ENCODE measurements at regions not wholly inside any gene's neighbourhood (a gene's known extent, or its start where the extent isn't known, plus 50 kb on each side); places are given as distances from the start of the nearest gene placed in this dataset.
"Not testable (repeated sequence)": the region's sequence is repeated elsewhere in the genome, so short reads cannot be mapped to it uniquely, and the experiment has no call there.

DNA sequence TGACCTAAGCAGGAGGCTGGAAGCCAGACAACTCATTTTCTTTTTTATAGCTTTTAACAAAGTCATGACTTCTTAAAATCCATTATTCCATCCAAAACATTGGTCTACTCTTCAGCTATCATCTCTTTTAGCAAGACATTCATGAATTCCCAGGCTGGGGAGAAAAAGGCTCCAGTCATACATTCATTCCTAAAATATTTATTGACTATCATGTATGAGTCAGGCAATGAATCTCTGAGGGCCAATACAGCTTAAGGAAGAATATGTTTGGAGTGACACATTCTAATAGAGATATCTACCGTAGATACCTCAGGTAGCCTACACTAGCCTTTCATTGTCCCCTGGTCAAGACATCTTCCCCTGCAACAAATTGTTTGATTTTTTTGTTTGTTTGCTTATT, 196.4 kb upstream of the NANOGP8 start:
- DNase-seq, result no peak

- no peak for DNase-seq
Observed at GRCh38 chr15:35279811-35280210, 194.7 kb upstream of the NANOGP8 start.

- no peak for DNase-seq
Observed at GRCh38 chr15:35271371-35272043, 186.4 kb upstream of the NANOGP8 start.

DNA sequence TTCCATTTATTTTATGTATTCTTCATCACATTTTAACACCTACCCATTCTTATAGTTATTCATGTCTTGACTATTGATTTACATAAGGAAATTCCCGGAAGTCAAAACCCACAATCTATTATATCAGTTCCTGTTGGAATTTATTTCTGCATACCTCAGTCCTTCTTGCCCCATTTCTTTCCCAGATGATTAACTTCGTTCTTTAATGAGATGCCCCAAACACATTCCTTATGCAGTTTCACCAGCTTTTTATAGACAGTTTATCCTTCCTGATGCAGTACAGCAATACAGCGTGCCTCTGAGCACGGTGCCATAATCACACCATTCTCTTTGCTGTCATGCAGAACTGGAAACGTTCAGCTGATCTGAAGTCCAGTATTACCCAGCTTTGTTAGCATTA, 175.8 kb upstream of the NANOGP8 start:
- DNase-seq, result no peak

DNA sequence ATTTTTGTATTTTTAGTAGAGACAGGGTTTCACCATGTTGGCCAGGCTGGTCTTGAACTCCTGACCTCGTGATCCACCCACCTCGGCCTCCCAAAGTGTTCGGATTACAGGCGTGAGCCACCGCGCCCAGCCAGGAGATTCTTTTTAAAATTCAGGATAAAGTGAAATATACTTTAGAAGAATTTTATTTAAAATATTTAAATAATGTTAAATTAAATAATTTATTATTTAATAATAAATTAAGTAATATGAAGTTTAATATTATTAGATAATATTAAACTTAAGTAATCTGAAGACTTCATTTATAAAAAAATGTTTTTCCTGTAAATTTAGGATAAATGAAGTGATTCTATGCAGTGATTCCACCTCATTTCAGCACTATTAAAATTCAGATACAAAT, 175.2 kb upstream of the NANOGP8 start:
- not testable (repeated sequence) for DNase-seq

GRCh38 chr15:35256551-35256950, 171.5 kb upstream of the NANOGP8 start:
- no peak for DNase-seq

DNA sequence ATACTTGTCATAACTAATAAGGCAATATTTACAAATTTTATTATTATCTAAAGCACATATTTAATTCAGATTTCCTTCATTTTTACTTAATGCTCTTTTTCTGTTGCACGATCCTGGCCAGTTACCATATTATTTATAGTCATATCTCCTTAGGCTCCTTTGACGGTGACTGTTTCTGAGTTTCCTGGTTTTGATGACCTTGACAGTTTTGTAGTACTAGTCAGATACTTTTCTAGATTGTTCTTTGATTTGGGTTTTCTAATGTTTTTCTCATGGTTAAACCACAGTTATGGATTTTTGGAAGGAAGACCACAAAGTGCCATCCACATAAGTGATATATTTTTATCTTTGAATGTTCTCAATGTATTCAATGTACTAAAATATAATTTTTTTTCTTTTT, 171.0 kb upstream of the NANOGP8 start:
- no peak for DNase-seq

- DNase-seq, result not testable (repeated sequence)
Observed at GRCh38 chr15:35254908-35255307, 169.8 kb upstream of the NANOGP8 start.

DNA sequence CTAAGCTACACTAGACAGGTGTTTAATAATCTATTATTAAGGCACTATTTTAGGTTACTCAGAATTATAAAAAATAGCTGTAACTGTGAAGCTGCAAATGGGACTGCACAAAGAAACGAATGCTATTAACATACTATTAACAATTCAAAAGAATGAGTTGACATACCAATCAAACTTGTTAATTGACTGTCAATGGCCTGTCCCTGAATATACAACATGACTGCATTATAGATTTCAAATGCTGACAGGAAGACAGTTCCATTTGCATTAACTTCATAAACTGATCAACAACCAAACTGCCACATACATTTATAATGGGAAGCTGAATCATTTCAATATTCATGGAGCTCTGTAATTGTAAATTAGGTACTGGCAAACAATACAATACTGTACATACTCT, 169.0 kb upstream of the NANOGP8 start:
- no peak for DNase-seq

GRCh38 chr15:35252351-35252865, 167.3 kb upstream of the NANOGP8 start:
- DNase-seq, result no peak

DNA sequence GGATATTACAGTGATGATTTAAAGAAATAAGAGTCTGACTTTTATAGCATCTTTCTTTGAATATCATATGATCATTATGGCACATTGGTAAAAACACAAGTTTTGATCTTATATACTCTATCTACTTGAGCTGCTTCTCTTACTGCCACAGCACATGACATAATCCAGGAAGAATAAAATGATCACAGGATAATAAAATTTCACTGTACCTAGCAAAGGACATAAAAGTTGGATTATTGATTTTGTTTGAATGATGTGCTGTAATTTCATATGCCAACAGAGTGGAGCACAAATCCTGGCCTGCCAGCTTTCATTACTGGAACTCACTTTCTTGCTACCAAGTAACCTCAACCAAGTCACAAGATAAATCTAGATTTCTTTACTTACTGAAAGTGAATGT, 162.1 kb upstream of the NANOGP8 start:
- DNase-seq, result no peak

DNA sequence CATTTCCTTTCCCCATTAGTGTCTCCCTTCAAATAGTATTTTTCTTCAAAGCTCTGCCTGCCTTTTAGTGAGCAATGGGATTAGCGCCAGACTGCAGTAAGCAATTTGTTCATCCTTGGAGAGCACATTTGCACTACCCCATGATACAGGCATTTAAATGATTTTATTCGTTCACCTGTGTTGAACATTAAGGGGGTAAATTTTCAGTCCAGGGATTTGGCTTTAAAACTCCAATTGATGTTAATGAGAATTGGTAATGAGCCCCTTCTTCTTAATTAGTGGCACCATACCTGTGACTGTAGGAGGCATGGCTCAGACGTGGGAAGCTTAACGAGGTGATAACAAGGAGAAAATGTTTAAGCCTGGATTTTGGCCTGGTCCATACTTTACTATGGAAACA, 161.4 kb upstream of the NANOGP8 start:
- DNase-seq, result no peak

- not testable (repeated sequence) for DNase-seq
Observed at GRCh38 chr15:35245681-35246080, 160.6 kb upstream of the NANOGP8 start.

DNA sequence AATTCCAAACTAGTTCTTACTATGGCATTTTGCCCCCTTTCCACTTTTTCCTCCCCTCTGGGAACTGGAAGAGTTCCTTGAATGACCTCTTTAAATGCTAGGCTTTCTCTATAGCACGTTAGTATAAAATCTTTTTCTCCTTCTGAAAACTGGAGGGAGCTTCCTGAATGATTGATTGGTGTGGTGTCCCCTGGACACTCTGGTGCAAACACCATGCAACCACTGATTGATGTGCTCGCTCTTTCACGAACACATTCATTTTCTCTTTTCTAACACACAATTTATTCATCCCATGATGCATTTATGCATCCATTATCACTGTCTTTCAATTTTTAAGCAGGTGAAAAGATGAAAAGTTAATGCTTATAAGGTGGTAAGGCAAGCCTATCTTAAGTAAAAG, 159.1 kb upstream of the NANOGP8 start:
- DNase-seq, result no peak

- DNase-seq, result no peak
Observed at GRCh38 chr15:35243758-35244157, 158.7 kb upstream of the NANOGP8 start.

GRCh38 chr15:35239693-35240092, 154.6 kb upstream of the NANOGP8 start:
- DNase-seq, result not testable (repeated sequence)

- not testable (repeated sequence) for DNase-seq
Observed at GRCh38 chr15:35238448-35238847, 153.4 kb upstream of the NANOGP8 start.

GRCh38 chr15:35229085-35229484, 144.0 kb upstream of the NANOGP8 start:
- no peak for DNase-seq

- peak; percentile 18 for DNase-seq
Observed at GRCh38 chr15:35218215-35218614, 133.1 kb upstream of the NANOGP8 start.

- DNase-seq, result no peak
Observed at GRCh38 chr15:35215093-35215492, 130.0 kb upstream of the NANOGP8 start.

DNA sequence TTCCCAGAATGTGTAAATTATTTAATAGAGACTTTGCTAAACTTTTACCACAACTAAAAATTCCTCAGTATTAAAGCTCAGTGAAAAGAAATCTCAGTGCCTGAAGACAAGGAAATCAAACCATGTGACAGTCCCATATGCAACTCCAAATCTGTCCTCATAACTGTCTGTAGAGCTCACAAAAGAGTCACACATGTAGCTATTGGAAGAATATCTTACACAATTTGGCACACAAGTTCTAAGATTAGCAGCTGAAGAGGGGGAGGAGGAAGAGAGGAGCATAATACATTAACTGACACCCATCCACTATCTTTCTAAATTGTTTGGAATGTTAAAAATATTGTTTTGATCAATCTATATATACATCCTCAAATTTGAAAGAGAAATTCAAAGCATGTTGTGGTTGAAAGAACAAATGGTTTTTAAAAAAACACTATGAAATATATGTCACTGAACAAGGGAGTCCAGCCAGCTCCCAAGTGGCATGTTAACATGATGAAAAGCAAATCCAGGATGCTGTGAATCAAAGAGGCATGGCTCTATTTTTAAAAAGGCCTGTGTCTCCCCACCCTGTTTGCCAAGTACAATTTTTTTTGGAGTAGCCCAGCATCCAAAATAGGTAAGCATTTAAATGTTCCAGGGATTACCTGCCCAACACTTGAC, 126.3 kb upstream of the NANOGP8 start:
- no peak for DNase-seq

DNA sequence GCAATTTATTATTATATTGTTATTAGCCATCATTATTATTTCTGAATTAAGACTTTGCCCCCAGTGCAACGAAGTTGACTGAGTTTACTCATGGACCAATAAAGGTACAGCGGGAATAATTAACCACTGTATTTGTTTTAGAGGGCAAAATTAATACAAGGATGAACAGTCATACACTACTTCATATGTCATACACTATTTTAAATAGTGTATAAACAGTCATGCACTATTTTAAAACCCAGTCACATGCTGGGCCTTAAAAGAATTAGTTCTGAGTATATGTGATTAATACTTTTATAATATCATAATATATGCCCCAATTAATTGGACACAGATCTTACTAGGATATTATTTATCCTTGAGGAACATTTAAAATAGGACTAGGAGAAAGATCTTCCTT, 125.3 kb upstream of the NANOGP8 start:
- no peak for DNase-seq

DNA sequence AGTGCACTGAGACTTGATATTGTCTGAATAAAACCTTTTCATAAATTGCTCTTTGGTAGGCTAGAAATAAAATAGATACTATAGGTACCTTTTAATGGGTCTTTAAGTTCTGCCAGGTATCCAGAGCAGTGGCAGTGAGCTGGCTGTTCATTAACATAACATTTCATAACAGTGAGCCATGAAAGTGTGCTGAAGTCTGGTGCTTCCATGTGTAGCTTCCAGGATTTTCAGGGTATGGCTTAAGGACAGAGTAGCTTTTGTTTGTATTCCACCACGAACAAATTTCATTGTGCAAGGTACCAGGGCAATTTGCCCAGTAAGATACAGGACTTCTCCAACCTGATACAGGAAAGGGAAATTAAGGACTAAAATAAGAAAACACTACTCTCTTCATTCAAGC, 124.7 kb upstream of the NANOGP8 start:
- DNase-seq, result no peak

DNA sequence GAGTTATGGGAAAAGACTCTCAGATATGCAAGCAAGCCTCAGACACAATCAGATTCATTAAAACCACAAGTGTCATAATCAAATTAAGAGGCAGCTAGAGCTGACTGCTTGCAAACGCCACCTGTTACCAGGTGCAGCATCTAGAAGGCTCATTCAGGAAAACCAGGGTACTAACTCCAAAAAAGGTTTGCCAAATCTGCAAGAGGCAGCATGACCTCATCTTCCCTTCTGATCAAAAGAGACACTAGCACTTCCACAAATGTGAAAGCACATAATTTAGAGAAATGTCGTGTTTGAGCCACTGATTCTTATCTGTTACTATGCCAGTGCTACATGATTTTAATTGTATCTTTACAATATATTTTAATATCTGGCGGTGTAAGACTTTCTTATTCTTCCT, 123.3 kb upstream of the NANOGP8 start:
- DNase-seq, result no peak

Data from eye (tissue), 1 donor.